ENCODE measurements at regions not wholly inside any gene's neighbourhood (a gene's known extent, or its start where the extent isn't known, plus 50 kb on each side); places are given as distances from the start of the nearest gene placed in this dataset.

DNA sequence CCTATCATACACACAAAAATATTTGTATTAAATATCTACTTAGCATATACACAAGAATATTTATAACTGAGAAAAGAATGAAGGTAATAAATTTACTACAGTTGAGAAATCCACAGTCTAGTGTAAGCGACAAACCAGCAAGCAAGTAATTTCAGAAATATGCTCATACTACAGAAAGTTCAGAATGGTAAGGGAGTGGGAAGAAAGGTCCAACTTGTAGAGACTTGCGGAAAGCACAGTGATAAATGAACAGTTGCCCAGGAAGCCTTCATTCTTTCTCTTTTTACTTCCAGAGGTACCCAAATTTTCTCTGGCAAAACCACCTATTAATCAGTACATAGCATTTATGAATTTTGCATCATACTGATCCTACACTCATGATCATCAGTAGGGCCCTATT, 438.1 kb upstream of the PCDH10 start:
- intact Hi-C loops (cut with DNase I) = no loop called here
- Histone ChIP-seq H3K4me3 (no peak overlapping the region), H3K36me3 (no peaks in the 10 kb centered on the region), H3K27me3 (no peaks in the 10 kb centered on the region), H3K27ac (no peak overlapping the region), H3K9me3 (no peaks in the 10 kb centered on the region), H3K4me1 (no peaks in the 10 kb centered on the region)
- DNase-seq (no peak), ATAC-seq (no peak)
- WGBS (ENCODE audit: insufficient coverage, low coverage, low lambda C conversion rate, missing lambda C conversion rate) = 63% methylated on average over 2 of the region's 2 CpGs
- TF ChIP-seq POLR2A (IDR thresholded peaks at IDR 0.05) = no peak
- TF ChIP-seq, protein P1, sequence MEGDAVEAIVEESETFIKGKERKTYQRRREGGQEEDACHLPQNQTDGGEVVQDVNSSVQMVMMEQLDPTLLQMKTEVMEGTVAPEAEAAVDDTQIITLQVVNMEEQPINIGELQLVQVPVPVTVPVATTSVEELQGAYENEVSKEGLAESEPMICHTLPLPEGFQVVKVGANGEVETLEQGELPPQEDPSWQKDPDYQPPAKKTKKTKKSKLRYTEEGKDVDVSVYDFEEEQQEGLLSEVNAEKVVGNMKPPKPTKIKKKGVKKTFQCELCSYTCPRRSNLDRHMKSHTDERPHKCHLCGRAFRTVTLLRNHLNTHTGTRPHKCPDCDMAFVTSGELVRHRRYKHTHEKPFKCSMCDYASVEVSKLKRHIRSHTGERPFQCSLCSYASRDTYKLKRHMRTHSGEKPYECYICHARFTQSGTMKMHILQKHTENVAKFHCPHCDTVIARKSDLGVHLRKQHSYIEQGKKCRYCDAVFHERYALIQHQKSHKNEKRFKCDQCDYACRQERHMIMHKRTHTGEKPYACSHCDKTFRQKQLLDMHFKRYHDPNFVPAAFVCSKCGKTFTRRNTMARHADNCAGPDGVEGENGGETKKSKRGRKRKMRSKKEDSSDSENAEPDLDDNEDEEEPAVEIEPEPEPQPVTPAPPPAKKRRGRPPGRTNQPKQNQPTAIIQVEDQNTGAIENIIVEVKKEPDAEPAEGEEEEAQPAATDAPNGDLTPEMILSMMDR (IDR thresholded peaks at IDR 0.05) = no peak

DNA sequence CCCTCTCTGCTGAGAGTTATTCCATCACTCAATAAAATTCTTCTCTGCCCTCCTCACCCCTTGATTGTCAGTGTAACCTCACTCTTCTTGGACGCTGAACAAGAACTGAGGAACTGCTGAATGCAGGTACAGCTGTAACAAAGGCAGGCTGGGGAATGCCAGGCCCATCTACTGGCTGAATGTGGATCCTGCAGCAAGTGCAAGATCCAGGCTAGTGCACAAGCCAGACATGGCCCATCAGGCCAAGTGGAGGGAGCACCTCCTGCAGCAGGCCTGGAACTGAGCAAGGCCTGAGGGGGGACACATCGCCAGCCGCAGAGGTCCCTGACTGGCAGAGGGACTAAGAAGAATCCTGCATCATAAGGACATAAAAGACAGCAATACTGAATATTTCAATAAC, 411.8 kb upstream of the PCDH10 start:
- H3K27ac ChIP-seq = no peak overlapping the region
- intact Hi-C loops (cut with DNase I) = no loop called here
- no peaks in the 10 kb centered on the region for H3K9me3 ChIP-seq
- TF ChIP-seq POLR2A (IDR thresholded peaks at IDR 0.05) = no peak
- TF ChIP-seq, protein P1 (IDR thresholded peaks at IDR 0.05) = no peak
- 43% methylated on average over 1 of the region's 3 CpGs for WGBS (ENCODE audit: insufficient coverage, low coverage, low lambda C conversion rate, missing lambda C conversion rate)
- no peaks in the 10 kb centered on the region for H3K36me3 ChIP-seq
- DNase-seq (no peak), ATAC-seq (no peak)
- H3K4me1 ChIP-seq = no peaks in the 10 kb centered on the region
- no peak overlapping the region for H3K4me3 ChIP-seq
- no peaks in the 10 kb centered on the region for H3K27me3 ChIP-seq

DNA sequence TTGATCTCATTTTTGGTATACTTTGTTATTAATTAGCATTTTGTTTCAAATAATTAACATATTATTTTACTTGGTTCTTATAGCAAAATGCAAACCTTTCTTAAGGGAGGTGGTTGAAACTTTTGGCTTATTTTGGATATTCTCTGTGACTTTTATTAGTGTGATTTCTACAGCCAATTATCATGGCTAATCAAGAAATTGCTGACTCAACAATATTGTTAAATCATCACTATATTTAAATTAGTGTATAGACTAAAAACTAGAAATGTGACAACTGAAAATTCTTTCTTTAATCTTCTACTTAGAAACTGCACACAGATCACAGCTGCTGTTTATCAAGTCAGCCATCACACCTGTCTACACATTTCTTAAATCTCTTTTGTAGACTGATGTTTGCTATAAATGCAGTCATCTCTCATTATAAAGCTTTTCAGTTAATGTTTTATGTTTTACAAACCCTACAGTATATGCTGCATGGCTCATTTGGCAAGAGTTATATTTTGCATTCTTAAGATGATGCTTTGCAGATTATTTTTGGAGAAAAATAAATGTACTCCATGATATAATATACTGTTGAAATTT, 389.8 kb upstream of the PCDH10 start:
- DNase-seq (no peak), ATAC-seq (no peak)
- H3K9me3 ChIP-seq = no peaks in the 10 kb centered on the region
- no peak overlapping the region for H3K27ac ChIP-seq
- no peak overlapping the region for H3K4me3 ChIP-seq
- H3K27me3 ChIP-seq = no peaks in the 10 kb centered on the region
- intact Hi-C loops (cut with DNase I) = no loop called here
- H3K36me3 ChIP-seq = no peaks in the 10 kb centered on the region
- H3K4me1 ChIP-seq = no peaks in the 10 kb centered on the region
- TF ChIP-seq, protein P1 (IDR thresholded peaks at IDR 0.05) = no peak

DNA sequence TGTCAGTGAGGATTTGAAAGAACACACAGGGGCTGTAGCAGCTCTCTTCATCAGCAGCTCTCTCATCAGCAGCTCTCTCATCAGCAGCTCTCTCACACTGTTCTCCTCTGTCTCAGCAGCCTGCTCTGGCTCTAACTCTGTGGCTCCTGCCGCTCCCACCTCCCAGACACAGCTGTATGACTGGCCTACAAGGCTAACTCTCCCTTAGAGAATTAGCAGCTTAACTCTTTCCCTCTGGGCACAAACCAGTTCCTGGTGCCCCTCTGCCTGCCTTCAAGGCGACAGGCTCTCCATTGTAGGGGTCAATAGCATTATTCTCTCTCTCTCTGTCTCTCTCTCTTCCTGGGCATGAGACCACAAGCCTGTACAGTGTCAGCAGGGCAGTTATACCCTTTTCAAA, 385.6 kb upstream of the PCDH10 start:
- WGBS (ENCODE audit: insufficient coverage, low coverage, low lambda C conversion rate, missing lambda C conversion rate) = 41% methylated on average over 2 of the region's 2 CpGs
- no peak for ATAC-seq

More for the DNA sequence above, 385.6 kb upstream of the PCDH10 start:
- Histone ChIP-seq H3K4me3 (no peak overlapping the region), H3K36me3 (no peaks in the 10 kb centered on the region), H3K4me1 (no peaks in the 10 kb centered on the region), H3K27ac (no peak overlapping the region), H3K27me3 (no peaks in the 10 kb centered on the region), H3K9me3 (no peaks in the 10 kb centered on the region)
- intact Hi-C loops (cut with DNase I) = no loop called here
- no peak for DNase-seq
- TF ChIP-seq, protein P1 (IDR thresholded peaks at IDR 0.05) = no peak
- TF ChIP-seq POLR2A (IDR thresholded peaks at IDR 0.05) = no peak

Data from right lobe of liver (tissue), 6 donors.